ENCODE measurements at regions not wholly inside any gene's neighbourhood (a gene's known extent, or its start where the extent isn't known, plus 50 kb on each side); places are given as distances from the start of the nearest gene placed in this dataset.

DNA sequence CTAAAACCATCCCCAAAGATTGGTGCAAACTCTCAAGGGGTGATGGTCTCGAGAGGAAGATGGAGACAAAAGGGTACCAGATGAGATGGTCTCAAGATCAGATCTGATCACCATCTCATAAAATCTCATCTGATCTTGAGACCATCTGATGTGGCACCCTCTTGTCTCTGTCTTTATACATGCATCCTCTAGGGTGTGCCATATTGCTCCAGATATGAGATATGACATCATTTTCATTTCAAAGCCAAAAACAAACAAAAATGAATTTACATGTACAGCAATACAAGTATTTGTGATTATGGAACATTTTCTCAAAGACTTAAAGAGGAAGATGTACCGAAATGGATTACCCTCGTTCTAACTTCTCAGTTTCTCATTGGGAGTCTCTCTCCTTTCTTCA is 787.2 kb downstream of the GALC start:
- TF ChIP-seq, protein P1, sequence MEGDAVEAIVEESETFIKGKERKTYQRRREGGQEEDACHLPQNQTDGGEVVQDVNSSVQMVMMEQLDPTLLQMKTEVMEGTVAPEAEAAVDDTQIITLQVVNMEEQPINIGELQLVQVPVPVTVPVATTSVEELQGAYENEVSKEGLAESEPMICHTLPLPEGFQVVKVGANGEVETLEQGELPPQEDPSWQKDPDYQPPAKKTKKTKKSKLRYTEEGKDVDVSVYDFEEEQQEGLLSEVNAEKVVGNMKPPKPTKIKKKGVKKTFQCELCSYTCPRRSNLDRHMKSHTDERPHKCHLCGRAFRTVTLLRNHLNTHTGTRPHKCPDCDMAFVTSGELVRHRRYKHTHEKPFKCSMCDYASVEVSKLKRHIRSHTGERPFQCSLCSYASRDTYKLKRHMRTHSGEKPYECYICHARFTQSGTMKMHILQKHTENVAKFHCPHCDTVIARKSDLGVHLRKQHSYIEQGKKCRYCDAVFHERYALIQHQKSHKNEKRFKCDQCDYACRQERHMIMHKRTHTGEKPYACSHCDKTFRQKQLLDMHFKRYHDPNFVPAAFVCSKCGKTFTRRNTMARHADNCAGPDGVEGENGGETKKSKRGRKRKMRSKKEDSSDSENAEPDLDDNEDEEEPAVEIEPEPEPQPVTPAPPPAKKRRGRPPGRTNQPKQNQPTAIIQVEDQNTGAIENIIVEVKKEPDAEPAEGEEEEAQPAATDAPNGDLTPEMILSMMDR (IDR thresholded peaks at IDR 0.05; ENCODE audit: low read depth, low read length, poor library complexity, severe bottlenecking): no peak
- TF ChIP-seq EZH2phosphoT487 (IDR thresholded peaks at IDR 0.05; ENCODE audit: borderline replicate concordance, low read length): no peak
